Cerebellar cortex (tissue), 1 donor: ENCODE measurements at regions not wholly inside any gene's neighbourhood (a gene's known extent, or its start where the extent isn't known, plus 50 kb on each side); places are given as distances from the start of the nearest gene placed in this dataset.
"Not testable (repeated sequence)": the region's sequence is repeated elsewhere in the genome, so short reads cannot be mapped to it uniquely, and the experiment has no call there.

Source experiments
- DNase-seq: peaks from one replicate; pipeline ENCODE4 v3.0.0-alpha.2; 2015; ENCODE audit warnings: low spot score

- DNase-seq, result no peak
Observed at GRCh38 chrX:115357326-115358120, 68.0 kb downstream of the LUZP4 start.

- DNase-seq, result not testable (repeated sequence)
Observed at GRCh38 chrX:115359508-115359907, 70.0 kb downstream of the LUZP4 start.

- DNase-seq, result no peak
Observed at GRCh38 chrX:115360220-115360781, 70.8 kb downstream of the LUZP4 start.

- DNase-seq, result no peak
Observed at GRCh38 chrX:115362334-115363095, 73.0 kb downstream of the LUZP4 start.

GRCh38 chrX:115363372-115363771 lies 73.9 kb downstream of the LUZP4 start:
- DNase-seq, result no peak

- DNase-seq, result no peak
Observed at GRCh38 chrX:115363897-115364296, 74.4 kb downstream of the LUZP4 start.

- no peak for DNase-seq
Observed at GRCh38 chrX:115364670-115365069, 75.2 kb downstream of the LUZP4 start.

GRCh38 chrX:115366535-115366934 lies 77.0 kb downstream of the LUZP4 start:
- no peak for DNase-seq

GRCh38 chrX:115367455-115367854 lies 77.9 kb downstream of the LUZP4 start:
- no peak for DNase-seq

GRCh38 chrX:115367951-115368350 lies 78.4 kb downstream of the LUZP4 start:
- no peak for DNase-seq

GRCh38 chrX:115368876-115369275 lies 79.4 kb downstream of the LUZP4 start:
- DNase-seq, result no peak

GRCh38 chrX:115372152-115372551 lies 82.6 kb downstream of the LUZP4 start:
- DNase-seq, result no peak

GRCh38 chrX:115373308-115373707 lies 83.8 kb downstream of the LUZP4 start:
- no peak for DNase-seq

- no peak for DNase-seq
Observed at GRCh38 chrX:115378471-115378870, 89.0 kb downstream of the LUZP4 start.

GRCh38 chrX:115387327-115387726 lies 97.8 kb downstream of the LUZP4 start:
- DNase-seq, result no peak

GRCh38 chrX:115388879-115389278 lies 99.4 kb downstream of the LUZP4 start:
- DNase-seq, result no peak

- no peak for DNase-seq
Observed at GRCh38 chrX:115390078-115390477, 100.6 kb downstream of the LUZP4 start.

GRCh38 chrX:115392031-115392430 lies 102.5 kb downstream of the LUZP4 start:
- DNase-seq, result no peak

GRCh38 chrX:115392871-115393270 lies 103.4 kb downstream of the LUZP4 start:
- DNase-seq, result no peak

GRCh38 chrX:115393271-115393670 lies 103.8 kb downstream of the LUZP4 start:
- DNase-seq, result no peak

- not testable (repeated sequence) for DNase-seq
Observed at GRCh38 chrX:115394806-115395205, 105.3 kb downstream of the LUZP4 start.

- no peak for DNase-seq
Observed at GRCh38 chrX:115399306-115399705, 109.8 kb downstream of the LUZP4 start.

GRCh38 chrX:115400960-115401359 lies 111.4 kb downstream of the LUZP4 start:
- peak; percentile 0 for DNase-seq
